ENCODE measurements at regions not wholly inside any gene's neighbourhood (a gene's known extent, or its start where the extent isn't known, plus 50 kb on each side); places are given as distances from the start of the nearest gene placed in this dataset.
A peak's percentile ranks its signal among the peaks of the same experiment; 100 is the strongest.

DNA sequence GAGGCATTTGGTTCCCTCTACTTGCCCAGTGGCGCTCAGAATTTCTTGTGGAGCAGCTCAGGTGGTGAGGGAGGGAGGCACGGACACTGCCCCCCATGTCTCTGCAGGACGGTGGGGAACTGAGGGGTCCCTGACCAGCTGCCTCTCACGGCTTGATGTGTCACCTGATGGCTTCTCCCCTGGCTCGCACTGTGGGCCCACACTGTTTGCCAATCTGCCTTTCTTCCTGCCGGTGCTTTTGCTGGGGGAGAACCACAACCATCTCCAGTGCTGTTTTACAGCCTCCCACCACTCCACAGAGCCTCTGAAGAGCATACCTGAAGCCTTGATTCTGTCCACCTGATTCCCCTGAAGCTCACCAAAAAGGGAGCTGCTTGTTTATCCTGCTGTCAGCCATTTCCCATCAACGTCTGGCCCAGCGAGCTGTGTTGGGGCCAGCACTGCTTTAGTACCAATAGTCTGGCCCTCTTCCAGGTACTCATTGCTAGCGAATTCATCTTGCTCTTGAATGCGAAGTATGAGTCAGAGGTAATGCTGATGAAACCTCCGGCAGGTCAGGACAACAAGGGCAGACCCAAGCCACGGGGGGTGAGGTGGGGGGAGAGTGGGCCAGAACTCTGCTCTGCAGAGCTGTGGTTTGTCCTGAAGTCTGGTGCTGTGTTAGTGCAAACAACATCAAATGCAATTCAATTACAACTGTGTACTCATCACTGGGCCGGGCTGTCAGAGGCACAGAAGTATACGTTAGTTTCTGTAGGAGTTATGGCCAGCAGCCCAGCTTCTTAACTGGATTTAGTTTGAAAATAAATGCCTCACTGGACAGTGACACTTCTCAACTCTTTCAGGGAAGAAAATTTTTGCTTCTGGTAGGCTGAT, 208.3 kb upstream of the JADE1 start (continued):
- TF ChIP-seq, protein P1, sequence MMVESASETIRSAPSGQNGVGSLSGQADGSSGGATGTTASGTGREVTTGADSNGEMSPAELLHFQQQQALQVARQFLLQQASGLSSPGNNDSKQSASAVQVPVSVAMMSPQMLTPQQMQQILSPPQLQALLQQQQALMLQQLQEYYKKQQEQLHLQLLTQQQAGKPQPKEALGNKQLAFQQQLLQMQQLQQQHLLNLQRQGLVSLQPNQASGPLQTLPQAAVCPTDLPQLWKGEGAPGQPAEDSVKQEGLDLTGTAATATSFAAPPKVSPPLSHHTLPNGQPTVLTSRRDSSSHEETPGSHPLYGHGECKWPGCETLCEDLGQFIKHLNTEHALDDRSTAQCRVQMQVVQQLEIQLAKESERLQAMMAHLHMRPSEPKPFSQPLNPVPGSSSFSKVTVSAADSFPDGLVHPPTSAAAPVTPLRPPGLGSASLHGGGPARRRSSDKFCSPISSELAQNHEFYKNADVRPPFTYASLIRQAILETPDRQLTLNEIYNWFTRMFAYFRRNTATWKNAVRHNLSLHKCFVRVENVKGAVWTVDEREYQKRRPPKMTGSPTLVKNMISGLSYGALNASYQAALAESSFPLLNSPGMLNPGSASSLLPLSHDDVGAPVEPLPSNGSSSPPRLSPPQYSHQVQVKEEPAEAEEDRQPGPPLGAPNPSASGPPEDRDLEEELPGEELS (CRISPR knock-in tag; IDR thresholded peaks at IDR 0.05; ENCODE audit: borderline replicate concordance): 0 out of 2 replicates have a peak, but pooled peaks have one; percentile 31
- TF ChIP-seq ZNF23 (CRISPR knock-in tag; IDR thresholded peaks at IDR 0.05) (no peak), SREBF2 (CRISPR knock-in tag; IDR thresholded peaks at IDR 0.05) (no peak), ARID3B (CRISPR knock-in tag; IDR thresholded peaks at IDR 0.05; ENCODE audit: borderline replicate concordance) (no peak), MCM7 (IDR thresholded peaks at IDR 0.05) (no peak), ILK (tag; IDR thresholded peaks at IDR 0.05; ENCODE audit: borderline replicate concordance, low read depth) (no peak), ZNF436 (CRISPR knock-in tag; IDR thresholded peaks at IDR 0.05) (no peak), NR3C1 (CRISPR knock-in tag; IDR thresholded peaks at IDR 0.05) (no peak), GATAD2A (IDR thresholded peaks at IDR 0.05) (peak; percentile 30; the same call in 1 of the 2 replicates)
- TF ChIP-seq, protein P2, sequence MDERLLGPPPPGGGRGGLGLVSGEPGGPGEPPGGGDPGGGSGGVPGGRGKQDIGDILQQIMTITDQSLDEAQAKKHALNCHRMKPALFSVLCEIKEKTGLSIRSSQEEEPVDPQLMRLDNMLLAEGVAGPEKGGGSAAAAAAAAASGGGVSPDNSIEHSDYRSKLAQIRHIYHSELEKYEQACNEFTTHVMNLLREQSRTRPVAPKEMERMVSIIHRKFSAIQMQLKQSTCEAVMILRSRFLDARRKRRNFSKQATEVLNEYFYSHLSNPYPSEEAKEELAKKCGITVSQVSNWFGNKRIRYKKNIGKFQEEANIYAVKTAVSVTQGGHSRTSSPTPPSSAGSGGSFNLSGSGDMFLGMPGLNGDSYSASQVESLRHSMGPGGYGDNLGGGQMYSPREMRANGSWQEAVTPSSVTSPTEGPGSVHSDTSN (CRISPR knock-in tag; IDR thresholded peaks at IDR 0.05; ENCODE audit: low read depth): no peak
- TF ChIP-seq, protein P2 (tag; conservative IDR thresholded peaks at IDR 0.05; ENCODE audit: low read depth): no peak; the same call in 1 of the 2 replicates
- TF ChIP-seq, protein P3, sequence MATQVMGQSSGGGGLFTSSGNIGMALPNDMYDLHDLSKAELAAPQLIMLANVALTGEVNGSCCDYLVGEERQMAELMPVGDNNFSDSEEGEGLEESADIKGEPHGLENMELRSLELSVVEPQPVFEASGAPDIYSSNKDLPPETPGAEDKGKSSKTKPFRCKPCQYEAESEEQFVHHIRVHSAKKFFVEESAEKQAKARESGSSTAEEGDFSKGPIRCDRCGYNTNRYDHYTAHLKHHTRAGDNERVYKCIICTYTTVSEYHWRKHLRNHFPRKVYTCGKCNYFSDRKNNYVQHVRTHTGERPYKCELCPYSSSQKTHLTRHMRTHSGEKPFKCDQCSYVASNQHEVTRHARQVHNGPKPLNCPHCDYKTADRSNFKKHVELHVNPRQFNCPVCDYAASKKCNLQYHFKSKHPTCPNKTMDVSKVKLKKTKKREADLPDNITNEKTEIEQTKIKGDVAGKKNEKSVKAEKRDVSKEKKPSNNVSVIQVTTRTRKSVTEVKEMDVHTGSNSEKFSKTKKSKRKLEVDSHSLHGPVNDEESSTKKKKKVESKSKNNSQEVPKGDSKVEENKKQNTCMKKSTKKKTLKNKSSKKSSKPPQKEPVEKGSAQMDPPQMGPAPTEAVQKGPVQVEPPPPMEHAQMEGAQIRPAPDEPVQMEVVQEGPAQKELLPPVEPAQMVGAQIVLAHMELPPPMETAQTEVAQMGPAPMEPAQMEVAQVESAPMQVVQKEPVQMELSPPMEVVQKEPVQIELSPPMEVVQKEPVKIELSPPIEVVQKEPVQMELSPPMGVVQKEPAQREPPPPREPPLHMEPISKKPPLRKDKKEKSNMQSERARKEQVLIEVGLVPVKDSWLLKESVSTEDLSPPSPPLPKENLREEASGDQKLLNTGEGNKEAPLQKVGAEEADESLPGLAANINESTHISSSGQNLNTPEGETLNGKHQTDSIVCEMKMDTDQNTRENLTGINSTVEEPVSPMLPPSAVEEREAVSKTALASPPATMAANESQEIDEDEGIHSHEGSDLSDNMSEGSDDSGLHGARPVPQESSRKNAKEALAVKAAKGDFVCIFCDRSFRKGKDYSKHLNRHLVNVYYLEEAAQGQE (IDR thresholded peaks at IDR 0.05; ENCODE audit: borderline replicate concordance): peak; percentile 26; the same call in 1 of the 2 replicates
- TF ChIP-seq, protein P3 (CRISPR knock-in tag; IDR thresholded peaks at IDR 0.05; ENCODE audit: low read depth): no peak
